ENCODE measurements at regions not wholly inside any gene's neighbourhood (a gene's known extent, or its start where the extent isn't known, plus 50 kb on each side); places are given as distances from the start of the nearest gene placed in this dataset.

- Histone ChIP-seq H2BK120ac (ENCODE audit: low read depth, low read length, poor library complexity, severe bottlenecking) (no peak overlapping the region), H3K27ac (ENCODE audit: insufficient read length, low read depth, low read length) (no peak overlapping the region), H3K27me3 (ENCODE audit: insufficient read depth, low read length) (no peaks in the 10 kb centered on the region), H3K79me2 (ENCODE audit: insufficient read depth, low read length) (no peaks in the 10 kb centered on the region), H2BK5ac (ENCODE audit: insufficient read length, low read length) (no peak overlapping the region), H4K91ac (ENCODE audit: insufficient read length, low read depth, low read length) (no peak overlapping the region), H2AK5ac (ENCODE audit: insufficient read length, low read length) (no peak overlapping the region), H4K20me1 (ENCODE audit: control insufficient read depth, insufficient read depth, insufficient read length) (no peaks in the 10 kb centered on the region), H3K56ac (ENCODE audit: insufficient read length, low read depth, low read length) (no peak overlapping the region), H3K14ac (ENCODE audit: insufficient read depth, low read length) (no peak overlapping the region), H3K23me2 (ENCODE audit: insufficient read length, low read depth, low read length, poor library complexity, severe bottlenecking) (no peaks in the 10 kb centered on the region), H3K4me1 (ENCODE audit: insufficient read depth, low read length) (no peaks in the 10 kb centered on the region; the same call in 1 of the 2 replicates), H3K18ac (ENCODE audit: insufficient read length, low read depth, low read length) (no peak overlapping the region), H3K9me3 (ENCODE audit: control insufficient read depth, low read depth, low read length) (no peaks in the 10 kb centered on the region), H3K23ac (ENCODE audit: insufficient read length, low read depth, low read length) (no peak overlapping the region), H4K8ac (replicated peaks; ENCODE audit: insufficient read length, low read depth, low read length) (no peak overlapping the region), H2BK12ac (ENCODE audit: insufficient read length, low read depth, low read length) (no peak overlapping the region), H2BK15ac (ENCODE audit: low read depth, low read length) (no peak overlapping the region), H3K4me2 (ENCODE audit: insufficient read depth, insufficient read length, low read length) (no peak overlapping the region), H2BK20ac (ENCODE audit: low read depth, low read length, poor library complexity, severe bottlenecking) (no peak overlapping the region), H3K9ac (ENCODE audit: extremely low read depth, insufficient read length, low read length) (no peak overlapping the region), H3K4ac (ENCODE audit: low read depth, low read length) (no peak overlapping the region), H3T11ph (ENCODE audit: low read length) (no peak overlapping the region), H3K79me1 (ENCODE audit: insufficient read depth, low read depth, low read length, poor library complexity, severe bottlenecking) (no peaks in the 10 kb centered on the region), H2AFZ (ENCODE audit: low read length) (no peak overlapping the region), H4K5ac (ENCODE audit: insufficient read length, low read depth, low read length) (no peak overlapping the region)
- Mint-ChIP-seq H3K36me3 (ENCODE audit: insufficient read depth in 1 of 3, low read depth in 3 of 3) (peaks cover 0 to 4% (median 0%) of the 10 kb centered on the region in 3 experiments; a peak in 4 of 7 replicates), H3K27me3 (ENCODE audit: low read depth) (no peaks in the 10 kb centered on the region; the same call in 1 of the 2 replicates), H3K27ac (no peak overlapping the region), H3K9me3 (no peaks in the 10 kb centered on the region), H3K4me1 (peaks cover 2 to 9% of the 10 kb centered on the region in 2 experiments; a peak in 2 of 4 replicates), H3K4me3 (no peak overlapping the region)
- no peak for TF ChIP-seq CTCF (conservative IDR thresholded peaks at IDR 0.05)
- WGBS (ENCODE audit: extremely low coverage, insufficient read length, low lambda C conversion rate): no CpG with 5 or more reads among the region's 1 CpG
- DNase-seq: no peak
Measured at GRCh38 chr9:28981711-28982110, 1408.4 kb upstream of the C9orf72 start.

All from H9 (cell line).